ENCODE measurements at regions not wholly inside any gene's neighbourhood (a gene's known extent, or its start where the extent isn't known, plus 50 kb on each side); places are given as distances from the start of the nearest gene placed in this dataset.

GRCh38 chr6:43992126-43992663, 135.1 kb downstream of the MRPL14 start:
- TF ChIP-seq CTCF (IDR thresholded peaks at IDR 0.05; ENCODE audit: borderline replicate concordance, extremely low read depth, low read length, poor library complexity, severe bottlenecking), result no peak
- TF ChIP-seq EZH2 (IDR thresholded peaks at IDR 0.05; ENCODE audit: borderline replicate concordance, low read depth, low read length, severe bottlenecking), result no peak

All from DND-41 (cell line).